ENCODE measurements at regions not wholly inside any gene's neighbourhood (a gene's known extent, or its start where the extent isn't known, plus 50 kb on each side); places are given as distances from the start of the nearest gene placed in this dataset.
"Not testable (repeated sequence)": the region's sequence is repeated elsewhere in the genome, so short reads cannot be mapped to it uniquely, and the experiment has no call there.

- no peak for DNase-seq
Measured at GRCh38 chr11:45000918-45001317, 50.2 kb upstream of the TP53I11 start.

GRCh38 chr11:45001466-45002165, 50.9 kb upstream of the TP53I11 start:
- DNase-seq: no peak

DNA sequence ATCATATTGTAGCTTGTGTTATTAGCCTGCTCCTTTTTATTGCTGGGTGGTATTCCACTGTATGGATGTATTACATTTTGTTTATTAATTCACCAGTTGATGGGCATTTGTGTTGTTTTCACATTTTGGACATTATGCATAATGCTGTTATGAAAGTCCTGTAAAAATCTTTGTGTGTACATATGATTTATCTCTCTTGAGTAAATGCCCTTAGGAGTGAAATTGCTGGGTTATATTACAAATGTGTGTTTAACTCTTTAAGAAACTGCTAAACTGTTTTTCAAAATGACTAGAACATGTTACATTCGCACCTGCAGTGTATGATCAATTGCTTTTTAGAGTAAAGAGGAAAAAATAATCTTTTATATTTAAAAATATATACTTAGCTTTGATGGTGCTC, 54.4 kb upstream of the TP53I11 start:
- no peak for DNase-seq

GRCh38 chr11:45007011-45007410, 56.3 kb upstream of the TP53I11 start:
- no peak for DNase-seq

- DNase-seq: not testable (repeated sequence)
Measured at GRCh38 chr11:45015983-45016382, 65.3 kb upstream of the TP53I11 start.

DNA sequence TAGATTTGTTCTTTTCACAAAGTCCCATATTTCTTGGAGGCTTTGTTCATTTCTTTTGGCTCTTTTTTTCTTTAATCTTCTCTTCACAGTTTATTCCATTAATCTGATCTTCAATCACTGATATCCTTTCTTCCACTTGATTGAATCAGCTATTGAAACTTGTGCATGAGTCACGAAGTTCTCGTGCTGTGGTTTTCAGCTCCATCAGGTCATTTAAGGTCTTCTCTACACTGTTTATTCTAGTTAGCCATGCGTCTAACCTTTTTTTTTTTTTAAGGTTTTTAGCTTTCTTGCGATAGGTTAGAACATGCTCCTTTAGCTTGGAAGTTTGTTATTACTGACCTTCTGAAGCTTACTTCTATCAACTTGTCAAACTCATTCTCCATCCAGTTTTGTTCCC, 65.8 kb upstream of the TP53I11 start:
- DNase-seq: not testable (repeated sequence)

DNA sequence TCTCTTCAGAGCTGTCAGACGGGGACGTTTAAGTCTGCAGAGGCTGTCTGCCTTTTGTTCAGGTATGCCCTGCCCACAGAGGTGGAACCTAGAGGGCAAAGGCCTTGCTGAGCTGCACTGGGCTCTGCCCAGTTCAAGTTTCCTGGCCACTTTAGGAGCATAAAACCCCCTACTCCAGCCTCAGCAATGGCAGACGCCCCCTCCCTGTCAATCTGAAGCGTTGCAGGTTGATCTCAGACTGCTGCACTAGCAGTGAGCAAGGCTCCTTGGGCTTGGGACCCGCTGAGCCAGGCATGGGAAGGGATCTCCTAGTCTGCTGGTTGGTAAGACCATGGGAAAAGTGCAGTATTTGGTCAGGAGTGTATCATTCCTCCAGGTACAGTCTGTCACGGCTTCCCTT, 66.6 kb upstream of the TP53I11 start:
- DNase-seq: no peak

GRCh38 chr11:45021001-45021400, 70.3 kb upstream of the TP53I11 start:
- no peak for DNase-seq

DNA sequence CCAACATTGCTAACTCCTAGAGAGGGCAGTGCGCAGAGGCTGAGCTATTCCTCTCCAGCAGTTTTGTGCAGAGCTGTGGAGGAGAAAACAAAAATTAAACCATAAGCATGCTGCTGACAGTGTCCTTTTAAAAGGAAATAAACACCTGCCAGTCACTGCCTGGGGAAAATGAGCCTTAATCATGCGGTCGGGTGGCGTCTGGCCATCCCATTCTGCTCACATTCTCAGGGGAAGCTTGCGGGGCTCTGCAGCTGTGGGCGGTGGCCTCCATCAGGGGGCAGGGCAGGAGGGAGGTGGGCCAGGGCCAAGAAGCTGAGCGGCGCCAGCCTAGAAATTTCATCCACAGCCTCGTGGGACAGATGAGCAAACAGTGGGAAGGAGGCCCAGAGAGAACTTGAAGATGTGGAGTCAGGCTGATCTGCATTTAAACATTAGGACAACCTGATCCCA, 71.0 kb upstream of the TP53I11 start:
- DNase-seq: no peak

DNA sequence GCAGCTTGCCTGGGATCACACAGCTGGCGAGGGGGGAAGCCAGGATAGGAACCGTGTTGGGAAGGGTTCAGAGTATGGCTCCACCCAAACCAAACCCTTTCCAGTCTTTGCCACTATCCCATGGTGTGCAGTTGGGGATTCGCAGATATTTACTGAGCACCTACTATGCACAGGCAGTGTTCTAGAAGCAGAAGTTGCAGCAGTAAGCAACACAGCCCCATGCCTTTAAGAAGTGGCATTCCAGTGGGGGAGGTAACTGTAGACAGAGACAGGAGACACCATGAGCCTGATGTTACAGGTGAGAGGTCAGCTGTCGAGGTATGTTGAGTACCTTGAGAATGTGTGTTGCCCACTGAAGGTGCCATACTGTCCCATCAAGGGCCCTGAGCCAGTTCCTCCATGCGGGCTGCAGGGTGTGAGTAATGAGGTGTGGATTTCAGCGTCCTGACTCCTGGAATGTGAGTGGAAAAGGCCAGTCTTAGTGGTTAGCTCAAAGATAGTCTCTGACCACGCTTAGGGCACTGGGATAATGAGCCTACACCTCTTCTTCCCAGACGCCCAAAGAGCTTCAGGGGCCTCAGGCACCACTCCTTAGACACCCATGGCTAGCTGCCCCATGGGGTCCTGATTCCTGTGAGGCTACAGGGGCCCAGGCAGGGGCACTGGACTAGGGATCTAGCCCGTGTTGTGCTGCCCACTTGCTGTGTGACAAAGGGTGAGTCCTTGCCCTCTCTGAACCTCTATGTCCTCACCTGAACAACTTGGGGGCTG, 71.8 kb upstream of the TP53I11 start:
- DNase-seq: no peak

- DNase-seq: no peak
Measured at GRCh38 chr11:45023065-45023365, 72.3 kb upstream of the TP53I11 start.

- no peak for DNase-seq
Measured at GRCh38 chr11:45024316-45024715, 73.6 kb upstream of the TP53I11 start.

GRCh38 chr11:45024846-45025588, 74.3 kb upstream of the TP53I11 start:
- DNase-seq: no peak

- no peak for DNase-seq
Measured at GRCh38 chr11:45025716-45026492, 75.2 kb upstream of the TP53I11 start.

- DNase-seq: no peak
Measured at GRCh38 chr11:45026835-45027234, 76.2 kb upstream of the TP53I11 start.

GRCh38 chr11:45027312-45027711, 76.6 kb upstream of the TP53I11 start:
- DNase-seq: no peak

DNA sequence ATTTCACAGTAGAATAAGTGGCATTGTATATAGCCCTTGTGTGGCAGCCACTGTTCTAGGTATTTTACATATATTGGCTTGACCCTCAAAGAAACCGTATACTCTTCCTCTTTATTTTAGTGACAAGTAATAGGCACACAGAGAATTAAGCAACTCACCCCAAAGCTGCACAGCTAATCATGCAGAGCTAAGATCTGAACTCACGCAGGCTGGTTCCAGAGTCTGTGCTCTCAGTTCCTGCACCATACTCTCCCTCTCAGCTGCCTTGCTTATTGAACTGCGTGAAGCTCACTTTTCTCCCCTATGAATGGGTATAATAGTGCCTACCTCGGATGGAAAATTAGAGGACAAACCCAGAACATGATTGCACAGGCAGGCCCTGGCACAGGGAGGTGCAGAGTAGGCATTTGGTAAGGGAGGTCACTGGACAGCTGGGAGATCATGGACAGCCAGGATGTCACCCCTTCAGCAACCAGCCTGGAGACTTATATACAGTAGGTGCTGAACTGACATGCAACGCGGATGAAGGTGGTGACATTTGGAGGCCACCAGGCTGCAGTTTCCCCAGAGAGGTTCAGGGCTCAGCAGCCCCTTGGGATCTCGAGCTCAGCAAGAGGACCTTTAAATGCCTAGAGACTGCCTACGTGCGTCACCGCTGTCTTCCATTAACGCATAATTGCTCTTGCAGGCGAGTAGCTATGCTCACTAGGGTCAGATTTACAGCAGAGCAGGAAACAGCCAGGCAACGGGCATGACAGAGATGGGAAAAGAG, 78.4 kb upstream of the TP53I11 start:
- no peak for DNase-seq

DNA sequence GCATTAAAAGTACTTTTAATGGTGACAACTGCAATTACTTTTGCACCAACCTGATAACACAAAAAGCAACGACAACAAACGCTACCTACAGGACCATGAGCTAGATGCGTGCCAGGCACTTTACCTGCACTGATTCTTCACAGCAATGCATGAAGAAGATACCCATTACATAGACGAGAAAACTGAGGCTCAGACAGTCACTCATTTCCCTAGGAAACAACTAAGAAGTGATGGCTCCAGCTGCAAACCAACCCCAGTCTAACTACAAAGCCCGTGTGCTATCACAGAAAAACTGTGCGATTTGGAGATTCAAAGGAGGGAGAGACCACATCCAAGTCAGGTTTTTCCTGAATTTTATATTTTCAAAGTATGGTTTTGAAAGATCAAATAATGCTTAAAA, 80.1 kb upstream of the TP53I11 start:
- no peak for DNase-seq

DNA sequence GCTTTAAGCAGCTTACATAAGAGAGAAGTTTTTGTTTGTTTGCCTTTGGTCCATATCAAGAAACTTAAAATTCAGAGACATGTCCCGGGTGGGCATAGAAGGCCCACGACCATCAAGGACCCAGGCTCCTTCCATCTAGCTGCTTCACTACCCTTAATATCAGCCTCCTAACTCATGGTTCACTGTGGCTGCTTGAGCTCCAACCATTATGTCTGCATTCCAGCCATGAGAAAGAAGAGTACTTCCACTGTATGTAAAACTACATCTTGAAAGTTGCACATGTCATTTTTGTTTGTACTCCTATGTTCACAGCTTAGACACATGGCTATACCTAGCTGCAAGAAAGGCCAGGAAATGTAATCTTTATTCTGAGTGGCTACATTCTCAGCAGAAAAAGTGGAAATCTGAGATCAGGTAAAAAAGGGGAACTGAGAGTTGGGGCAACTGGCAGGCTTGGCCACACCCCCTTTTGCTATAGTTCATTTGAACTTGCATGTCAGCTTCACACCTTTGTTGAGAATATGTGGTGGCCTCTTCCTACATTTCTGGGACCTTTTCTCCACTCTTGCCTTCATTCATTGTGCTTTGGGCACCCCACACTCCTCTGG, 81.3 kb upstream of the TP53I11 start:
- DNase-seq: no peak

- no peak for DNase-seq
Measured at GRCh38 chr11:45035413-45035812, 84.7 kb upstream of the TP53I11 start.

GRCh38 chr11:45036010-45036409, 85.3 kb upstream of the TP53I11 start:
- DNase-seq: no peak

GRCh38 chr11:45036733-45037132, 86.0 kb upstream of the TP53I11 start:
- no peak for DNase-seq

Measured in 8988T (cell line).